ENCODE measurements at regions not wholly inside any gene's neighbourhood (a gene's known extent, or its start where the extent isn't known, plus 50 kb on each side); places are given as distances from the start of the nearest gene placed in this dataset.

- TF ChIP-seq, protein P1, sequence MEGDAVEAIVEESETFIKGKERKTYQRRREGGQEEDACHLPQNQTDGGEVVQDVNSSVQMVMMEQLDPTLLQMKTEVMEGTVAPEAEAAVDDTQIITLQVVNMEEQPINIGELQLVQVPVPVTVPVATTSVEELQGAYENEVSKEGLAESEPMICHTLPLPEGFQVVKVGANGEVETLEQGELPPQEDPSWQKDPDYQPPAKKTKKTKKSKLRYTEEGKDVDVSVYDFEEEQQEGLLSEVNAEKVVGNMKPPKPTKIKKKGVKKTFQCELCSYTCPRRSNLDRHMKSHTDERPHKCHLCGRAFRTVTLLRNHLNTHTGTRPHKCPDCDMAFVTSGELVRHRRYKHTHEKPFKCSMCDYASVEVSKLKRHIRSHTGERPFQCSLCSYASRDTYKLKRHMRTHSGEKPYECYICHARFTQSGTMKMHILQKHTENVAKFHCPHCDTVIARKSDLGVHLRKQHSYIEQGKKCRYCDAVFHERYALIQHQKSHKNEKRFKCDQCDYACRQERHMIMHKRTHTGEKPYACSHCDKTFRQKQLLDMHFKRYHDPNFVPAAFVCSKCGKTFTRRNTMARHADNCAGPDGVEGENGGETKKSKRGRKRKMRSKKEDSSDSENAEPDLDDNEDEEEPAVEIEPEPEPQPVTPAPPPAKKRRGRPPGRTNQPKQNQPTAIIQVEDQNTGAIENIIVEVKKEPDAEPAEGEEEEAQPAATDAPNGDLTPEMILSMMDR (conservative IDR thresholded peaks at IDR 0.05; ENCODE audit: low read depth, low read length), result no peak
- no peak for TF ChIP-seq EZH2 (IDR thresholded peaks at IDR 0.05; ENCODE audit: borderline replicate concordance, low read depth, low read length, poor library complexity, severe bottlenecking)
Observed at GRCh38 chrX:19291086-19291485, 52.6 kb upstream of the PDHA1 start.

Data from A673 (cell line).